Progenitor cell of endocrine pancreas (in vitro differentiated cells): ENCODE measurements at regions not wholly inside any gene's neighbourhood (a gene's known extent, or its start where the extent isn't known, plus 50 kb on each side); places are given as distances from the start of the nearest gene placed in this dataset.

Source experiments
- DNase-seq: peaks from one replicate; pipeline ENCODE4 v3.0.0; 2021; ENCODE audit warnings: low spot score; ENCODE audit not compliant: unreplicated experiment
- H3K27ac Mint-ChIP-seq: 2 replicates; pipeline ENCODE4 v1.8.0; 2021; ENCODE audit warnings: mild to moderate bottlenecking, moderate library complexity, mixed read lengths
- H3K27me3 Mint-ChIP-seq: 2 replicates; pipeline ENCODE4 v1.8.0; 2021; ENCODE audit warnings: mixed read lengths
- H3K36me3 Mint-ChIP-seq: 2 replicates; pipeline ENCODE4 v1.8.0; 2022; ENCODE audit warnings: mixed read lengths; ENCODE audit not compliant: insufficient read depth
- H3K4me1 Mint-ChIP-seq: 2 replicates; pipeline ENCODE4 v1.8.0; 2021; ENCODE audit warnings: low read depth, mixed read lengths
- H3K4me3 Mint-ChIP-seq: 2 replicates; pipeline ENCODE4 v1.8.0; 2021; ENCODE audit warnings: low read depth, mild to moderate bottlenecking, moderate library complexity, mixed read lengths
- H3K9me3 Mint-ChIP-seq: 2 replicates; pipeline ENCODE4 v1.8.0; 2021; ENCODE audit warnings: low read depth, mixed read lengths
- CTCF ChIP-seq: fragments of 200-600 bp; sonication (generic); IDR thresholded peaks from one replicate; pipeline ENCODE4 v1.5.0; 2021; ENCODE audit warnings: antibody characterized with exemption, mild to moderate bottlenecking; ENCODE audit not compliant: unreplicated experiment

GRCh38 chr14:46306267-46306666 lies 345.3 kb downstream of the RPL10L start:
- TF ChIP-seq CTCF, result no peak
- Mint-ChIP-seq H3K4me1 (no peaks in the 10 kb centered on the region), H3K27ac (no peak overlapping the region), H3K27me3 (no peaks in the 10 kb centered on the region), H3K9me3 (no peaks in the 10 kb centered on the region), H3K4me3 (no peak overlapping the region), H3K36me3 (no peaks in the 10 kb centered on the region)
- DNase-seq, result no peak

GRCh38 chr14:46300765-46301164 lies 350.8 kb downstream of the RPL10L start:
- no peaks in the 10 kb centered on the region for H3K36me3 Mint-ChIP-seq
- no peak overlapping the region for H3K4me3 Mint-ChIP-seq
- no peak for DNase-seq
- no peaks in the 10 kb centered on the region for H3K4me1 Mint-ChIP-seq
- TF ChIP-seq CTCF, result no peak
- peaks cover 24% of the 10 kb centered on the region for H3K9me3 Mint-ChIP-seq
- H3K27me3 Mint-ChIP-seq, result no peaks in the 10 kb centered on the region
- no peak overlapping the region for H3K27ac Mint-ChIP-seq

- Mint-ChIP-seq H3K36me3 (no peaks in the 10 kb centered on the region), H3K9me3 (peaks cover 11% of the 10 kb centered on the region), H3K27me3 (no peaks in the 10 kb centered on the region), H3K4me1 (no peaks in the 10 kb centered on the region), H3K27ac (no peak overlapping the region), H3K4me3 (no peak overlapping the region)
- no peak for DNase-seq
- TF ChIP-seq CTCF, result no peak
Observed at GRCh38 chr14:46290706-46291105, 360.9 kb downstream of the RPL10L start.

GRCh38 chr14:46279776-46280175 lies 371.8 kb downstream of the RPL10L start:
- Mint-ChIP-seq H3K4me3 (no peak overlapping the region), H3K9me3 (no peaks in the 10 kb centered on the region), H3K4me1 (peaks cover 1% of the 10 kb centered on the region), H3K36me3 (no peaks in the 10 kb centered on the region), H3K27me3 (no peaks in the 10 kb centered on the region), H3K27ac (no peak overlapping the region)
- DNase-seq, result no peak
- no peak for TF ChIP-seq CTCF

GRCh38 chr14:46279327-46279726 lies 372.3 kb downstream of the RPL10L start:
- TF ChIP-seq CTCF, result no peak
- Mint-ChIP-seq H3K27me3 (no peaks in the 10 kb centered on the region), H3K4me3 (no peak overlapping the region), H3K9me3 (no peaks in the 10 kb centered on the region), H3K4me1 (peaks cover 1% of the 10 kb centered on the region), H3K36me3 (no peaks in the 10 kb centered on the region), H3K27ac (no peak overlapping the region)
- no peak for DNase-seq
